GM06990 (cell line): ENCODE measurements at regions not wholly inside any gene's neighbourhood (a gene's known extent, or its start where the extent isn't known, plus 50 kb on each side); places are given as distances from the start of the nearest gene placed in this dataset.

Source experiments
- DNase-seq: peaks from one replicate; pipeline ENCODE4 v3.0.0-alpha.2; 2011; ENCODE audit not compliant: insufficient read length; ENCODE audit errors: extremely low read depth
- H3K27me3 ChIP-seq: replicated peaks from 2 replicates; pipeline ENCODE4 v1.6.0; 2011; ENCODE audit warnings: low read length; ENCODE audit not compliant: control insufficient read depth, insufficient read depth
- H3K36me3 ChIP-seq: 2 replicates; pipeline ENCODE4 v1.5.1; 2011; ENCODE audit warnings: low read length; ENCODE audit not compliant: control insufficient read depth, insufficient read depth
- H3K4me3 ChIP-seq: replicated peaks from 2 replicates; pipeline ENCODE4 v1.5.1; 2011; ENCODE audit warnings: low read depth, mild to moderate bottlenecking, control low read depth, low read length
- TF ChIP-seq, protein P1 (sequence below): IDR thresholded peaks from 2 replicates; pipeline ENCODE4 v1.5.1; 2011; ENCODE audit warnings: low read length, control low read depth, mild to moderate bottlenecking, inconsistent platforms; ENCODE audit not compliant: insufficient read depth, poor library complexity, severe bottlenecking

DNA sequence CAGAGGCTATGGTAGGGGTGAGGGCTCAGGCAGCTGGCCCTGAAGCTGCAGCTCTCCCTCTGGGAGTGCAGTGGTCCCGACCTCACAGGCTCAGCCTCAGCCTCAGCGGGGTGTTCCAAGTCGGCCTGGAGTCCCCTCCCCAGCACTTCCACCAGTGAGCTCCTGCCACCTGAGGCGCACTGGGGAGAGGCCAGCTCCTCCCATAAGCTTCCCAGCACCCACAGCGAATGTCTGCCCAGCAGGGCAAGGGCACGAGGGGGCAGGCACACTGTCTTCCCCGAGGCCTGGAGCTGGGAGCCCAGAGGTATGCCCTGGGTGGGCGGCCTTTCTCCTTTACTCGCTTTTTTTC, 53.2 kb upstream of the SLCO4A1 start:
- no peak overlapping the region for H3K4me3 ChIP-seq
- TF ChIP-seq, protein P1, sequence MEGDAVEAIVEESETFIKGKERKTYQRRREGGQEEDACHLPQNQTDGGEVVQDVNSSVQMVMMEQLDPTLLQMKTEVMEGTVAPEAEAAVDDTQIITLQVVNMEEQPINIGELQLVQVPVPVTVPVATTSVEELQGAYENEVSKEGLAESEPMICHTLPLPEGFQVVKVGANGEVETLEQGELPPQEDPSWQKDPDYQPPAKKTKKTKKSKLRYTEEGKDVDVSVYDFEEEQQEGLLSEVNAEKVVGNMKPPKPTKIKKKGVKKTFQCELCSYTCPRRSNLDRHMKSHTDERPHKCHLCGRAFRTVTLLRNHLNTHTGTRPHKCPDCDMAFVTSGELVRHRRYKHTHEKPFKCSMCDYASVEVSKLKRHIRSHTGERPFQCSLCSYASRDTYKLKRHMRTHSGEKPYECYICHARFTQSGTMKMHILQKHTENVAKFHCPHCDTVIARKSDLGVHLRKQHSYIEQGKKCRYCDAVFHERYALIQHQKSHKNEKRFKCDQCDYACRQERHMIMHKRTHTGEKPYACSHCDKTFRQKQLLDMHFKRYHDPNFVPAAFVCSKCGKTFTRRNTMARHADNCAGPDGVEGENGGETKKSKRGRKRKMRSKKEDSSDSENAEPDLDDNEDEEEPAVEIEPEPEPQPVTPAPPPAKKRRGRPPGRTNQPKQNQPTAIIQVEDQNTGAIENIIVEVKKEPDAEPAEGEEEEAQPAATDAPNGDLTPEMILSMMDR = no peak
- no peaks in the 10 kb centered on the region; the same call in 1 of the 2 replicates for H3K27me3 ChIP-seq
- DNase-seq = no peak
- H3K36me3 ChIP-seq = no peaks in the 10 kb centered on the region

DNA sequence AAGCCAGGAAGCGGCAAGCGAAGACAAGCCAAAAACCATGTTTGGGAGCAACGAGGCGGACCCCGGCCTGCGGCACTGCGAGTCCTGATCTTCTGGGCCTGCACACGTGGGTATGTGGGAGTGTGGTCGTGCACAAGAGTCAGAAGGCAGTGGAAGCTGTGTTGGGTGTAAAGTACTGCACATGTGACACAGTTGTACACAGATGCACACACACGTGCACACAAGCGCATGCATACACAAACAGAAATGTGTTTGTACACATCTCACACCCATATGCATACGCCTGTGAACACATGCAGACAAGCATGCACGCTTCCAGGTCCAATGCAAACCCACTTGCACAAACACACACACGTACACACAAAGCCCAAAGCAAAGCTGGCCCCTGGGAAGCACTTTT, 52.6 kb upstream of the SLCO4A1 start:
- TF ChIP-seq, protein P1 = no peak
- Histone ChIP-seq H3K36me3 (no peaks in the 10 kb centered on the region), H3K4me3 (no peak overlapping the region), H3K27me3 (no peaks in the 10 kb centered on the region; the same call in 1 of the 2 replicates)
- DNase-seq = no peak

DNA sequence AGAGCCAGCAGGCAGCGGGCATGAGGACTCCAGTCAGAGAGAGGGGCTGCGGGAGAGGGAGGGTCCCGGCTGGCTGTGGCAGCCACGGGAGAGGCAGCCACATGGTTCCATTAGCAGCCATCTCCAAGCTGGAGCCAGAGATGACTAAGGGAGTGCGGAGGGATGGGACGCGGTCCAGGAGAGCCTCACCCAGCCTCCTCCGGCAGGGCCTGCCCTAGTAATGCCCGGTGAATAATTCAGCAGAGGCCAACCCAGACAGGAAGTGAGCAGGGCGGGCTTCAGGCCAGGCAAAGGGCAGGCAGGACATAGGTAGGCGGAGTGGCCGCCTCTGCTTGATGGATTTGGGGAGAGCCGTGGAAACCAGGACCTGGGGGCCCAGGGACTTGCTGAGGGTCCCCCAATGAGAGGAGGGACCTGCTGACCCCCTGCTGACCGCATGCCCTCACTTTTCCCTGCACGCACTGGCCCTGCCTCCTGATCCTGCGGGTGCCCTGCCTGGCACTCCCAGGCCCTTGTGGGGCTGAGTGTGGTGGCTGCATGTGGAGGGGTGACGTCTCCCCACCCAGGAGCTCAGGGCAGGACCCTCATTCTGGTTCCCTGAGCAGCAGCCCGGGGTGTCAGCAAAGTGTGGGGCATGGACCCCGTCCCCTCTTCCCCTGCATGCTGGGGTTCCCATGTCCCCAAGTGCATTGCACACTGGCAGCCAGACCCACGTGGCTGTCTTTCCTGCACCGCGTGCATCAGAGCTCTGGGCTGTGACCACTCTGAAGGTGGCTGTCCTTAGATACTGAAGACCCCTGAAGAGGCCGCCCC, 51.8 kb upstream of the SLCO4A1 start:
- TF ChIP-seq, protein P1 = no peak
- Histone ChIP-seq H3K27me3 (no peaks in the 10 kb centered on the region; the same call in 1 of the 2 replicates), H3K36me3 (no peaks in the 10 kb centered on the region), H3K4me3 (no peak overlapping the region)
- no peak for DNase-seq

DNA sequence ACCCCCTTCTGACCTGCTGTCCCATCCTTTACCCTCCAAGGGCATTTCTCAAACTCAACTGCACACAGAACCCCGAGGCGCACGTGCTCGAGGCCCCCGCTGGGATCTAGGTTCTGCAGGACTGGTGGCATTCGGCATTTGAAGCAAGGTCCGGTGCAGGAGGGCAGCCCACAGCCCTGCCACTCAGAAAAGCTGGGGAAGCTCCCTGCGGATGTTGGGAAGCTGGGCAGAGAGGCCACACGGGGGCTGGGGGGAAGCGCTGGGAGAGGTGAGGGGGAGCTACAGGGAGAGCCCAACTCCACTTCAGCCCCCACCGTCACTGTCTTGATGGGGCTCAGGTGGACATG, 51.2 kb upstream of the SLCO4A1 start:
- DNase-seq = no peak
- H3K36me3 ChIP-seq = no peaks in the 10 kb centered on the region
- no peaks in the 10 kb centered on the region; the same call in 1 of the 2 replicates for H3K27me3 ChIP-seq
- TF ChIP-seq, protein P1 = no peak
- no peak overlapping the region for H3K4me3 ChIP-seq

DNA sequence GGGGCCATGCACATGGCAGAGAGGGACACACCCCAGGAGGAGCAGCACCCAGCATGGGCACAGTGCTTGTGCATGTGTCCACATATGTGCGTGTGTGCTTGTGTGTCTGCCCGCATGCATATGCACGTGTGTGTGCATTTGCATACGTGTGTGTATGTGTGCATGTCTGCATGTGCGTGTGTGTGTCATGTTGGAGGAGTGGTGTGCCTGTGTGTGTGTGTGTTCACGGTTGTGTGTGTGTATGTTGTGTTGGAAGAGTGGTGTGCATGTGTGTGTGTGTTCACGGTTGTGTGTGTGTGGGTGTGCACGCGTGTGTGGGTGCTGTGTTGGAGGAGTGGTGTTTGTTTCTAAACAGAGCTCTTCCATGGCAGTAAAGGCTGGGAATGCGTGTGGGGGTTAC, 50.7 kb upstream of the SLCO4A1 start:
- Histone ChIP-seq H3K4me3 (no peak overlapping the region), H3K36me3 (no peaks in the 10 kb centered on the region), H3K27me3 (no peaks in the 10 kb centered on the region; the same call in 1 of the 2 replicates)
- TF ChIP-seq, protein P1 = no peak
- DNase-seq = no peak
